Right atrium auricular region (tissue), 2 donors: ENCODE measurements at regions not wholly inside any gene's neighbourhood (a gene's known extent, or its start where the extent isn't known, plus 50 kb on each side); places are given as distances from the start of the nearest gene placed in this dataset.

Source experiments
- DNase-seq: peaks from one replicate; pipeline ENCODE4 v3.0.0-alpha.2; 2019; ENCODE audit warnings: low spot score
- H3K27ac ChIP-seq, 2 donors: fragments of 200-600 bp; sonication (generic); 1 replicate in 1 of 2; 2 replicates in 1 of 2; pipeline ENCODE4 v1.5.1; 2016 to 2019
- H3K27me3 ChIP-seq, 2 donors: fragments of 200-600 bp; sonication (generic); one replicate each; pipeline versions ENCODE4 v1.5.1 to v1.6.0; 2017 to 2019
- H3K36me3 ChIP-seq: fragments of 200-600 bp; sonication (generic); one replicate; pipeline ENCODE4 v1.5.1; 2016
- H3K4me1 ChIP-seq, 2 donors: fragments of 200-600 bp; sonication (generic); one replicate each; pipeline versions ENCODE4 v1.5.1 to v1.6.0; 2017 to 2019
- H3K4me3 ChIP-seq, 2 donors: fragments of 200-600 bp; sonication (generic); 1 replicate in 1 of 2; 2 replicates in 1 of 2; pipeline ENCODE4 v1.5.1; 2017 to 2019; ENCODE audit warnings: mild to moderate bottlenecking in 1 of 2, moderate library complexity in 1 of 2
- H3K9me3 ChIP-seq, 2 donors: fragments of 200-600 bp; sonication (generic); one replicate each; pipeline ENCODE4 v1.5.1; 2019
- TF ChIP-seq, protein P1 (sequence below), 2 donors: fragments of 200-600 bp; sonication (generic); IDR thresholded peaks; one replicate each; pipeline ENCODE4 v1.5.1; 2019; ENCODE audit warnings: antibody characterized with exemption in 2 of 2

- no peak for DNase-seq
- Histone ChIP-seq H3K4me1 (no peaks in the 10 kb centered on the region), H3K4me3 (no peak overlapping the region), H3K27ac (no peak overlapping the region), H3K9me3 (no peaks in the 10 kb centered on the region), H3K36me3 (no peaks in the 10 kb centered on the region), H3K27me3 (no peaks in the 10 kb centered on the region)
- TF ChIP-seq, protein P1, sequence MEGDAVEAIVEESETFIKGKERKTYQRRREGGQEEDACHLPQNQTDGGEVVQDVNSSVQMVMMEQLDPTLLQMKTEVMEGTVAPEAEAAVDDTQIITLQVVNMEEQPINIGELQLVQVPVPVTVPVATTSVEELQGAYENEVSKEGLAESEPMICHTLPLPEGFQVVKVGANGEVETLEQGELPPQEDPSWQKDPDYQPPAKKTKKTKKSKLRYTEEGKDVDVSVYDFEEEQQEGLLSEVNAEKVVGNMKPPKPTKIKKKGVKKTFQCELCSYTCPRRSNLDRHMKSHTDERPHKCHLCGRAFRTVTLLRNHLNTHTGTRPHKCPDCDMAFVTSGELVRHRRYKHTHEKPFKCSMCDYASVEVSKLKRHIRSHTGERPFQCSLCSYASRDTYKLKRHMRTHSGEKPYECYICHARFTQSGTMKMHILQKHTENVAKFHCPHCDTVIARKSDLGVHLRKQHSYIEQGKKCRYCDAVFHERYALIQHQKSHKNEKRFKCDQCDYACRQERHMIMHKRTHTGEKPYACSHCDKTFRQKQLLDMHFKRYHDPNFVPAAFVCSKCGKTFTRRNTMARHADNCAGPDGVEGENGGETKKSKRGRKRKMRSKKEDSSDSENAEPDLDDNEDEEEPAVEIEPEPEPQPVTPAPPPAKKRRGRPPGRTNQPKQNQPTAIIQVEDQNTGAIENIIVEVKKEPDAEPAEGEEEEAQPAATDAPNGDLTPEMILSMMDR (IDR thresholded peaks at IDR 0.05): no peak
Measured at GRCh38 chr13:59444210-59444857, 719.4 kb downstream of the DIAPH3 start.

- Histone ChIP-seq H3K27me3 (no peaks in the 10 kb centered on the region), H3K4me1 (no peaks in the 10 kb centered on the region), H3K27ac (no peak overlapping the region), H3K4me3 (no peak overlapping the region), H3K9me3 (no peaks in the 10 kb centered on the region), H3K36me3 (no peaks in the 10 kb centered on the region)
- TF ChIP-seq, protein P1 (IDR thresholded peaks at IDR 0.05): no peak
- no peak for DNase-seq
Measured at GRCh38 chr13:59445812-59446211, 717.9 kb downstream of the DIAPH3 start.

DNA sequence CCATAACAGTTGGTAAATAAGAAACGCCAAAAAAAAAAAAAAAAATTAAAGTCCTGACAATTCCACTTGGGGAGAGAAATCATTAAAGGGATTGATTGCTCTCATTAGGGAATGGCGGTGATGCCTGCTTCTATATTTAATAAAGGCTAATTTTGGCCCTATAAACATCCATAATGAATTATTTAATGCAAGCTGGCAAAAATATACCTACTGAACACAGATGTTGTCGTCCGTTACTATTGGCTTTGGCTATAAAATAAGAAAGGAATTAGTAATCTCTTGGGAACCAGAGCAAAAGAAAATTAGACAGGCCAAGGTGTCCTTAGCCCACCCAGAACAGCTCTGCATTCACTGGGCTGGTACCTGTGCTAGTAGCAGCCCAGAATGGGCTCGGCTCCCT is 717.3 kb downstream of the DIAPH3 start:
- no peak for DNase-seq
- Histone ChIP-seq H3K27ac (no peak overlapping the region), H3K4me1 (no peaks in the 10 kb centered on the region)

DNA sequence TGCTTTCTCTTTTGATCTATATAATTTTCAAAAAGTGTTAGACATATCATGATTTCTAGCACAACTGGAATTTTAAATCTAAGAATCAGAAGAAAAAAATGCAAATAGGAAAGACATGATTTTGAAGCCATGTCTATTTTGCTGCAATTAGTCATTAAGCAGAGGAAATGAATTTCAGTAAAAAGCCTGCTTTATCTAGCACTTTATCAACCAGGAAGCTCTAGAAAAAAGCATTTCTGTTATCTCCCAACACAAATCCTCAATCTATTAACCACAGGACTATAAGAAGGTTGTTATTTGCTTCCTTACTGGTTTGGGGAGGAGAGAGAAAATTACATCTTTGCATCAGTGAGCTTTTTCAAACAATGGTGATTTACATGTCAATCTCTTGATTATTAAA is 716.7 kb downstream of the DIAPH3 start:
- H3K4me1 ChIP-seq: no peaks in the 10 kb centered on the region
- no peaks in the 10 kb centered on the region for H3K27me3 ChIP-seq
- DNase-seq: no peak
- TF ChIP-seq, protein P1 (IDR thresholded peaks at IDR 0.05): no peak
- H3K9me3 ChIP-seq: no peaks in the 10 kb centered on the region
- H3K4me3 ChIP-seq: no peak overlapping the region
- no peak overlapping the region for H3K27ac ChIP-seq
- H3K36me3 ChIP-seq: no peaks in the 10 kb centered on the region

More for the DNA sequence above, 717.3 kb downstream of the DIAPH3 start:
- no peaks in the 10 kb centered on the region for H3K36me3 ChIP-seq
- no peak overlapping the region for H3K4me3 ChIP-seq
- TF ChIP-seq, protein P1 (IDR thresholded peaks at IDR 0.05): no peak
- H3K9me3 ChIP-seq: no peaks in the 10 kb centered on the region
- no peaks in the 10 kb centered on the region for H3K27me3 ChIP-seq

GRCh38 chr13:59447846-59448620 is 715.7 kb downstream of the DIAPH3 start:
- Histone ChIP-seq H3K4me3 (no peak overlapping the region), H3K27ac (no peak overlapping the region), H3K27me3 (no peaks in the 10 kb centered on the region), H3K36me3 (no peaks in the 10 kb centered on the region), H3K4me1 (no peaks in the 10 kb centered on the region), H3K9me3 (no peaks in the 10 kb centered on the region)
- no peak for DNase-seq
- TF ChIP-seq, protein P1 (IDR thresholded peaks at IDR 0.05): no peak
